Neural progenitor cell (in vitro differentiated cells): ENCODE measurements at regions not wholly inside any gene's neighbourhood (a gene's known extent, or its start where the extent isn't known, plus 50 kb on each side); places are given as distances from the start of the nearest gene placed in this dataset.

ENCODE experiments used
- EZH2 ChIP-seq: fragments of 200-600 bp; sonication (generic); IDR thresholded peaks from 2 replicates; pipeline ENCODE4 v1.6.1; 2017; ENCODE audit warnings: antibody characterized with exemption, mild to moderate bottlenecking, moderate library complexity
- EZH2phosphoT487 ChIP-seq: fragments of 200-600 bp; sonication (generic); IDR thresholded peaks from 2 replicates; pipeline ENCODE4 v1.6.1; 2017; ENCODE audit warnings: antibody characterized with exemption
- TF ChIP-seq, protein P1 (sequence below): fragments of 200-600 bp; sonication (generic); IDR thresholded peaks from 2 replicates; pipeline ENCODE4 v1.5.1; 2017; ENCODE audit warnings: antibody characterized with exemption, mild to moderate bottlenecking

GRCh38 chr7:1352656-1353271 lies 106.5 kb downstream of the MICALL2 start:
- TF ChIP-seq, protein P1, sequence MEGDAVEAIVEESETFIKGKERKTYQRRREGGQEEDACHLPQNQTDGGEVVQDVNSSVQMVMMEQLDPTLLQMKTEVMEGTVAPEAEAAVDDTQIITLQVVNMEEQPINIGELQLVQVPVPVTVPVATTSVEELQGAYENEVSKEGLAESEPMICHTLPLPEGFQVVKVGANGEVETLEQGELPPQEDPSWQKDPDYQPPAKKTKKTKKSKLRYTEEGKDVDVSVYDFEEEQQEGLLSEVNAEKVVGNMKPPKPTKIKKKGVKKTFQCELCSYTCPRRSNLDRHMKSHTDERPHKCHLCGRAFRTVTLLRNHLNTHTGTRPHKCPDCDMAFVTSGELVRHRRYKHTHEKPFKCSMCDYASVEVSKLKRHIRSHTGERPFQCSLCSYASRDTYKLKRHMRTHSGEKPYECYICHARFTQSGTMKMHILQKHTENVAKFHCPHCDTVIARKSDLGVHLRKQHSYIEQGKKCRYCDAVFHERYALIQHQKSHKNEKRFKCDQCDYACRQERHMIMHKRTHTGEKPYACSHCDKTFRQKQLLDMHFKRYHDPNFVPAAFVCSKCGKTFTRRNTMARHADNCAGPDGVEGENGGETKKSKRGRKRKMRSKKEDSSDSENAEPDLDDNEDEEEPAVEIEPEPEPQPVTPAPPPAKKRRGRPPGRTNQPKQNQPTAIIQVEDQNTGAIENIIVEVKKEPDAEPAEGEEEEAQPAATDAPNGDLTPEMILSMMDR, result no peak
- TF ChIP-seq EZH2 (no peak), EZH2phosphoT487 (no peak)
